NCI-H526 (cell line): ENCODE measurements at regions not wholly inside any gene's neighbourhood (a gene's known extent, or its start where the extent isn't known, plus 50 kb on each side); places are given as distances from the start of the nearest gene placed in this dataset.

Experiments
- DNase-seq, 2 experiments: peaks; one replicate each; lab custom pipeline; 2025; lab: John Stamatoyannopoulos, UW

- no peak for DNase-seq
Observed at GRCh38 chr2:58965602-58966001, 724.5 kb upstream of the FANCL start.

DNA sequence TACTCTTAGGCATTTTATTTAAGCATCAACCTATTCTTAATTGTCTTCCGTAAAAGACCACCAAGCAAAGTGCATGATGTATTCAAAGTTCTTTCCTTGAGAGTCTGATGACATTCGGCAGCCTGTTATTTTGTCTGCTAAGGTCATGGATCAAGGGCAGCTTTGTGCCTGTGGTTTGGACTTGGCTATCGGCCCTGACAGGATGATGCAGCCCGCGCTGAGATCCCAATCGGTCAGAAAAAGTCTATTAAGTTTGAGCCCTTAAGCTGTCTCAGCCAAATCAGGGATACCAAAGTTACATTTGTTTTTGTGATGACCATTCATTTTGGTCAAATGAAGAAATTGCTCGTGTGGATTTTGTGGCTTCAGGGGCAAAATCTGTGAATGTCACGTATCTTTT, 718.9 kb upstream of the FANCL start:
- no peak for DNase-seq

- no peak for DNase-seq
Observed at GRCh38 chr2:58957188-58957840, 716.2 kb upstream of the FANCL start.

DNA sequence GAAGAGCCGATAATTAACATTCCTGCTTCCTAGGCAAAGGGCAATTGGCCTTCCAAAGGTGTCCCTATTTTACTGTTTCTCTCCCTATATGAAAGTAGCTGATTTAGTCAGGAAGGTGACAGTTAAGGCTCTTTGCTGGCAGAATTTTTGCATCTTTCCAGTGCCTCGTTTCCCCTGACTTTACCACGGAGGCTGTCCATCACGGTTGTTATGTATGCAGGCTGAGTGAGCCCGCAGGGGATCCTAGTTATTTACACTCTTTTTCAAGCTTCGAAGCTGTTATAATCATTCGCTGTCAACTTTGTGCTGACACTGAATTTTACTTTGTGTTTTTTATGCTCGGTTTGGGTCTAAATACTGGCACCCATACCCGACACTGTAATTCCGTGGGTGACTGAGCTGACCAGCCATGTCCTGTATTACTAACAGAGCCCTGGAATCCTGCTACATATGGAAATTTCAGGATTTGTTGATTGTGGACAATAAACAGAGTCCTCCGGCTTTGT, 713.8 kb upstream of the FANCL start:
- DNase-seq = peak in 1 of 2 experiments; percentile 17

- no peak for DNase-seq
Observed at GRCh38 chr2:58951722-58952121, 710.6 kb upstream of the FANCL start.

GRCh38 chr2:58950795-58951462, 709.8 kb upstream of the FANCL start:
- no peak for DNase-seq

DNA sequence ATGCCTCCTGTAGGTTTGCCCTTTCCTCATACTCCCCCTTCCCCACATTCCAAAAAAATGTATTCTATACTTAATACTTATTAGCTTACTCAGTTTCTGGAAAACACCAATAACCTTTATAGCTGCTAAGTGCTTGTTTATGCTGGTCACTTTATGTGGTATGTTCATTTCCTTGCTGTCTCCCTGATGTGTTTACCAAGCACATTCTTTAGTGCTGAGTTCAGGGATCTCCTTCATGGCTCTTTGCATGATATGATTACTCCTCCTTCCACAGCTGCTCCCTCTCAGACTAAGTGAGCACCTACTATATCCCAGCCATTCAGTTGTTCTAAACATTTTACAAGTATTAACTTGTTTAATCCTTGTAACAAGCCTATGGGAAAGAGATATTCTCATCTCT, 698.3 kb upstream of the FANCL start:
- DNase-seq = no peak

DNA sequence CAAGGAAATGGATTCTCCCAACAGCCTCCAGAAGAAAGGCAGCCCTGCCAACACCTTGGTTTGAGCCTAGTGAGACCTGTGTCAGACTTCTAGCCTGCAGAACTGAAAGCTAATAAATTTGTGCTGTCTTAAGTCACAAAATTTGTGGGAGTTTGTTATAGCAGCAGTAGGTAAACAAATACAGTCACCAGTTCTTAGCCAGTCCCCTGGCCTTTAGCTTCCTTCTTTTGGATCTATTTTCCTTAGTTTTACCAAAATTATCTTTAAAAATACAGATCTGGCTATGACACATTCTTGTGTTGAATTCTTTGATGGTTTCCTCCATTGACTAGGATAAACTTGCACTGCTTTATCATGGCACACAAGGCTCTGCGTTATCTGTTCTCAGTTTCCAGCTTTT, 697.9 kb upstream of the FANCL start:
- no peak for DNase-seq

GRCh38 chr2:58932801-58933200, 691.7 kb upstream of the FANCL start:
- no peak for DNase-seq

DNA sequence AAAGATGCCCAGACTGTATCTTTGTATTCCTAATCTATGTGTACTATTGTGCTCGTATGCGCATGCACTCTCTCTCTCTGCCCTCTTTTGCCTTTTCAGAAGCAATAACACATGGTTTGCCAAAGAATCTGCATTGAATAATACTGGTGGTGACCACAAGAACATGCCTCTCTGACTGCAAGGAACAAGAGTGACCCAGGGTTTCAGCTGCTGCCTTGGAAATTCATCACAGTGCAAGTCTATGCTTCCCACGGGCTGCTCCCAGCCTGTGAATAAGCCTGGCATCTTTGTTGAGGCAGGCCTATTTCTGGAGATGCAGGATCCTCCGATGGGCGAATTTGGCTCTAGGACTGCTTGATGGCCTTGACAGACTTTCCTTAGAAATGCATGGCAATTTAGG, 689.4 kb upstream of the FANCL start:
- no peak for DNase-seq

GRCh38 chr2:58928973-58929372, 687.8 kb upstream of the FANCL start:
- DNase-seq = no peak

GRCh38 chr2:58928391-58928790, 687.3 kb upstream of the FANCL start:
- DNase-seq = no peak

GRCh38 chr2:58926112-58926511, 685.0 kb upstream of the FANCL start:
- DNase-seq = no peak

- DNase-seq = no peak
Observed at GRCh38 chr2:58925676-58926081, 684.6 kb upstream of the FANCL start.

DNA sequence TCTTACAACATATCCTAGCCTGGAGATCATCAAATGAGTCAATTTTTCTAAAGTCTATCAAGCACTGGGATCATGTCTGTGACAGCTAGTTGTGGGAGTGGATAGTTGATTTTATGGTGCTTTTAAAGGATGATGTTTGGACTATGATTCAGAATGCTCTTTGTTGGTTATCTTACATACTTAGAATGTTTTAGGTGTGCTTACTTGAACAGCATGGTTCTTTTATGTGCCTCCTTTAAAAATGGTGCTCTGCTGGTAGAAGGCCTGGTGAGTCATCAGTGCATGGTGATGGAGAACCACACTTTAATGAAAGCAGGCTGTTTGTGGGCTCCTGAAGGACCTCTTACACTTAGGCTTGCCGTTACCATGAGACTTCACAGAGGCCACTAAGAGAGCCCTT, 682.7 kb upstream of the FANCL start:
- DNase-seq = no peak

DNA sequence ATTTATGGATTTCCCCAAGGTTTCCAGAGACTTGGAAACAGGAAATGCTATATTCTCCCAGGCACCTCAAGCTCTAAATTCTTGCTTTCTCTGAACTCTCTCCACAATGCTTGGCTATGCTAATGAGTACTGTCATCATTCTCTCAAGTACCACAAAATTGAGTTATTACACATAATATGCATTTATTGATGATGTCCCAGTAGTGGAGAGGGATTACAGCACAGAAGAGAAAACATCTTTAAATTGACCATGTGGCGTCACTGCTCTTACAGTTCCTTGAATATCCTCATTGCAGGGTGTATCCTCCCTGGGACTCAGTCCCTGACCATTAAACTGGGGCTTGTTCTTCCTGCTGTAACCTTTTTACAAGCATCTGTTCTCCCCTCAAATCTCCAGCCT, 681.1 kb upstream of the FANCL start:
- no peak for DNase-seq

DNA sequence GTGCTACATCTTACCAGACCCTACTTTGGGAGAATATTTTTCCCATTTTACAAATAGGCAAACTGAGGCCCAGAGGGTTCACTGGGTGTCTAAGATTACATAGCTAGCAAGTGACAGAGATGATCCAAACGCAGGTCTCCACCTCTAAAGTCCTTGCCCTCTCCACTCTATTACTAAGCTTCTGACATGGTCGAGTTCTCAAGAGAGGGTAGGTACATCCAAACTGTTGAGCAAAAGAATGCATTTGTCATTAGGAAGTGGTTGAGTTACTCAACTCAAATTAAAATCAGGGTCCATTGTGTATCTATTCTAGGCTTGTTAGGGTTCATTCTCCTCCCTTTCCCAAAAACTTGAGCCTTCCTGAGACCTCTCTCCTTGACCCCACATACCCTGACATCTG, 680.6 kb upstream of the FANCL start:
- no peak for DNase-seq

DNA sequence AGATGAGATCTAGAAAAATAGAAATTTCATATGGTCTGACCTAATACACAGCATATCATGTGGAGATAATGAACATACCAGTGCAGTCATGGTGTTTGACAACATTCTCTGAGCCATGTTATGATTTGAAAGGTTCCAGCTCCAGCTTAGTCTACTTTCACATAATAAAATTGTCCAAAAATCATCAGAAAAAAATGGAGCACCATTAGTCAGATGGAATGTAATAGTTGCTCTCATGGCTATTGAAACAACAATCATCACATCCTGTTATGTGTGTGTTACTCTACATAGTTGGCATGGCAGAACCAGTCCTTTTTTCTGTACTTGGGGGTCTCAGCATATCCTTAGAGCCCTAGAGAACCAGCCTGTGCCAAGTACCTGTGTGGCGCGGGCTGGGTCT, 678.9 kb upstream of the FANCL start:
- DNase-seq = no peak

GRCh38 chr2:58919316-58919715, 678.2 kb upstream of the FANCL start:
- DNase-seq = no peak

DNA sequence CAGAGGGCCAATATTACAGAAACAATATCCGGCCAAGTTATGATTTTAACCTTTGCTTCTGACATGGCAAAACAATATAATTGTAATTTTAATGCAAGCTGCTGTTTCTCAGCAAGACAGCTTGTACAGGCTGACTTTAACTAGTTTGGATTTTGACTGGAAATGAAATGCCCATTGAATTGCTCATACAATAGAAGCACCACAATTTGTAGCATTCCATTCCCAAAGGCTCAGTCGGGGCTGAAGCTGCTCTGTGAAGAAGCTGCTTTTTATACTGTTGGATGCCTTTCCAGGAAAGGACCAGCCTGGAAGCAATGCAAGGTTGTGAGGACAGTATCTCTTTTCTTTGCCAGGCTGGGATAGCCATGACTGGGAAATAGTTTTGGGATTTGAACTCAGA, 677.0 kb upstream of the FANCL start:
- DNase-seq = no peak

GRCh38 chr2:58917596-58917995, 676.5 kb upstream of the FANCL start:
- no peak for DNase-seq

- no peak for DNase-seq
Observed at GRCh38 chr2:58916063-58916462, 674.9 kb upstream of the FANCL start.

- DNase-seq = no peak
Observed at GRCh38 chr2:58914733-58915505, 673.8 kb upstream of the FANCL start.
